Activated T-cell treated with anti-CD3 and anti-CD28 coated beads, Interleukin-2, amount 50 U/mL, for 48 hours (primary cell): ENCODE measurements at regions not wholly inside any gene's neighbourhood (a gene's known extent, or its start where the extent isn't known, plus 50 kb on each side); places are given as distances from the start of the nearest gene placed in this dataset.
"Not testable (repeated sequence)": the region's sequence is repeated elsewhere in the genome, so short reads cannot be mapped to it uniquely, and the experiment has no call there.

Source experiments
- DNase-seq, 2 experiments: peaks; one replicate each; pipeline ENCODE4 v3.0.0-alpha.2; 2020

- no peak for DNase-seq
These were observed 150.1 kb upstream of the STK32A start for GRCh38 chr5:147084702-147085101.

- no peak for DNase-seq
These were observed 149.4 kb upstream of the STK32A start for GRCh38 chr5:147085409-147085808.

- no peak for DNase-seq
These were observed 142.8 kb upstream of the STK32A start for GRCh38 chr5:147092044-147092443.

- DNase-seq, result no peak
These were observed 141.7 kb upstream of the STK32A start for GRCh38 chr5:147093138-147093537.

- no peak for DNase-seq
These were observed 139.1 kb upstream of the STK32A start for GRCh38 chr5:147095740-147096139.

- no peak for DNase-seq
These were observed 136.5 kb upstream of the STK32A start for GRCh38 chr5:147098233-147098790.

- DNase-seq, result no peak
These were observed 133.0 kb upstream of the STK32A start for GRCh38 chr5:147101659-147102369.

GRCh38 chr5:147112899-147113298, 121.9 kb upstream of the STK32A start:
- DNase-seq, result no peak

- no peak for DNase-seq
These were observed 120.9 kb upstream of the STK32A start for GRCh38 chr5:147113967-147114366.

- not testable (repeated sequence) for DNase-seq
These were observed 95.1 kb upstream of the STK32A start for GRCh38 chr5:147139759-147140158.

GRCh38 chr5:147140558-147140957, 94.3 kb upstream of the STK32A start:
- no peak for DNase-seq

- DNase-seq, result not testable (repeated sequence)
These were observed 93.2 kb upstream of the STK32A start for GRCh38 chr5:147141580-147141979.

GRCh38 chr5:147143215-147143614, 91.6 kb upstream of the STK32A start:
- DNase-seq, result no peak

GRCh38 chr5:147145328-147145727, 89.5 kb upstream of the STK32A start:
- DNase-seq, result no peak

- DNase-seq, result no peak
These were observed 86.1 kb upstream of the STK32A start for GRCh38 chr5:147148715-147149114.

- DNase-seq, result no peak
These were observed 82.7 kb upstream of the STK32A start for GRCh38 chr5:147152086-147152485.

GRCh38 chr5:147154809-147155208, 80.0 kb upstream of the STK32A start:
- DNase-seq, result no peak

GRCh38 chr5:147156012-147156411, 78.8 kb upstream of the STK32A start:
- no peak for DNase-seq

- no peak for DNase-seq
These were observed 73.7 kb upstream of the STK32A start for GRCh38 chr5:147160902-147161700.

- no peak for DNase-seq
These were observed 72.1 kb upstream of the STK32A start for GRCh38 chr5:147162740-147163139.

- DNase-seq, result no peak
These were observed 67.3 kb upstream of the STK32A start for GRCh38 chr5:147167529-147167928.

GRCh38 chr5:147168578-147169327, 66.1 kb upstream of the STK32A start:
- DNase-seq, result no peak

GRCh38 chr5:147169399-147169798, 65.4 kb upstream of the STK32A start:
- DNase-seq, result no peak
